ENCODE measurements at regions not wholly inside any gene's neighbourhood (a gene's known extent, or its start where the extent isn't known, plus 50 kb on each side); places are given as distances from the start of the nearest gene placed in this dataset.
"Not testable (repeated sequence)": the region's sequence is repeated elsewhere in the genome, so short reads cannot be mapped to it uniquely, and the experiment has no call there.

DNA sequence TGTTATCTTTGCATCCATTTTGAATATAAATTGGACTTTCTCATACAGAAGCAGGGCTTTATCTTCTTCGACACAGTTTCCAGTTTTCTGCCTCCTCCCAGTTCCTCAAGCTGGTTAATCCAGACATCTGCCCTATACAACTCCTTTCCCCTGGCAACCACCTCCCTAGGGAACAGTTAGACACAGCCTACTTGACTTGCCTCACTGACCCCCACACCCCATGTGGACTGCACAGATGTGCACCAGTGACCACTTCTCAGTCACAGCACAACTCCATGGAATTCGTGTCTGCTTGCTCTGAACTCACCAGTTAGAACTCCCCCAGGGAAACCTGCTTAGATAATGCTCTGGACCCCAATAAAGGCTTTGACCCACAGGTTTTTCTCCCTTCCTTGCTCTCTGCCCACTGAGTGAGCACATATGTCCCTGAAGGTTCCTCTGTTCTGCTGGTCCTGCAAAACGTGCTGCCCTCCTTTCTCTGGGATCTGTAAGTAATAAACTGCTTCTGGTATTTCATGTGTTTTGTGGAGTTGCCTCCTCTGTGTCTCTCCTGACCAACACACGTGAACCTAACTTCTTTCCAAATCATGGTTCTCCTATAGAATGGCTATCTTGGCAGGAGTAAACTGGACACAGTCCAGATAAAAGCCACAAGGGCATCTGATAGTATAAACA is 351.2 kb downstream of the CD83 start:
- no peak for DNase-seq (ENCODE audit: low read depth in 4 of 4, low spot score in 3 of 4)

DNA sequence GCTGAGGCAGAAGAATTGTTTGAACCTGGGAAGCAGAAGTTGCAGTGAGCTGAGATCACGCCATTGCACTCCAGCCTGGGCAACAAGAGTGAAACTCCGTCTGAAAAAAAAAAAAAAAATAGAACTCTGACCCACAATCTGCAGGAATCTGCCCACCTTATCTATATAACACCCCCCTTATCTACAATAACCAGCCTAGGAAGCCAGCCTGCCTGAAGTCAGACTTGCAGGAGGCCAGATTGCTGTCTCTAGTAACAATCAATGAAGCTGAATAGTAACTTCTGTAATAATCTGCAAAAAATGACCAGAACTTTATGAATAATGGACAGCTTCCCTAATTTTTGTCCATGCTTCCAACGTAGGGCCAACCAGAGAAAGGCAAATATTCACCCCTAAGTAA is 352.5 kb downstream of the CD83 start:
- no peak for DNase-seq (ENCODE audit: low read depth in 4 of 4, low spot score in 3 of 4)

DNA sequence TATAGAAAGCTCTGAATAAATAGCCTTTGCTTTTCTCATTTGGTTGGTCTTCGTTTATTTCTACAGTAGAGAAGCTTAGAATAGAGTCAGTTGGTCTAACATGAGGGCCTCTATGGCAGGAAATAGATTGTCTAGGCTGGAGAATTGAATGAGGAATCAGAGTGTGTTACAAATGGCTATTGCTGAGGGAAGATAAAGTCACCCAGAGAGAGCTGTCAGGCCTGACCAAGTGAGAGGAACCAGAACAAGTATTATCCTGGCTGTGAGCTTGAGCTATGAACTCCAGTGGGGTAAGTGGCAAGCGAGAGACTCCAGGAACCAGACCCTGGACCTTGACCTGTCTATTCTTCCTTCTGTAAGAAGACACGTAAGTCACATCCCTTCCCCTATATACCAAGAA is 353.1 kb downstream of the CD83 start:
- no peak for DNase-seq (ENCODE audit: low read depth in 4 of 4, low spot score in 3 of 4)

DNA sequence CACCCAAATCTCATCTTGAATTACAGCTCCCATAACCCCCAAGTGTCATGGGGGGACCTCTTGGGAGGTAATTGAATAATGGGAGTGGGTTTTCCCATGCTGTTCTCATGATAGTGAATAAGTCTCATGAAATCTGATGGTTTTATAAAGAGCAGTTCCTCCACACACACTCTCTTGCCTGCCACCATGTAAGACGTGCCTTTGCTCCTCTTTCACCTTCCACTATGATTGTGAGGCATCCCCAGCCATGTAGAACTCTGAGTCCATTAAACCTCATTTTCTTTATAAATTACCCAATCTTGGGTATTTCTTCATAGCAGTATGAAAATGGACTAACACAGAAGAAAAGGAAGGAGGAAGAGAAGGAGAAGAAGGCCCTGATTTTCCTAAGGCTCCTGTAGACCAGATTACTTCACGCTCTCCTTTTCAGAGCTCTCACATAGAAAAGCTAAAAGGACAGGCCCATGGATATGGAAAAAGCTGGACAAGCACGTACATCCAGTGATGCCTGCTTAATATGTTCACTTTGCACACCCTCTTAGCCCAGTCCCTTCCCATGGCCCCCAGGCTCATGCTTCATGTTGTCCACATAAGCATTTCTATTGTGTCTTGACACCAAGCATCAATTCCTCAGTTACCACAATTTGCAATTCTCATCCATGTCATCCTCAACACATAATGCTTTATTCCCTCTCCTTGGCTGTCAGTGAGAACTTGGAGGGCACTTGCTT is 354.8 kb downstream of the CD83 start:
- DNase-seq (ENCODE audit: low read depth in 4 of 4, low spot score in 3 of 4): no peak

DNA sequence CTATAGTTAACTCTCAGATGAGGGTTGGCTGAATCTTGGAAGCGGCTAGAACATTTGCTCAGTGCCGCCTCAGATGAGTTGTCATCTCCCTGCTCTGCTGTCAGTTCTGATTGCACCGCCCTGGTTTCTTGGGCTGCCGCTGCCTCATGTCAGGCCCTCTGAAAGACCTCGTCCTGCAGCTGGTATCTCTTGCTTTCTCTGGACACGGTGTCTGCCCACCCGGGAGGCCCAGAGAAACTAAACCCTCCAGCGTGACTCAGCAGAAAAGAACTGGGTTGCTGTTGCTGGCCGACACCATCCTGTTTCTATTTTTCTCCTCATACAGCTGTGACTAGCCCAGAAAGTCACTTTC is 355.4 kb downstream of the CD83 start:
- DNase-seq (ENCODE audit: low read depth in 4 of 4, low spot score in 3 of 4): no peak

DNA sequence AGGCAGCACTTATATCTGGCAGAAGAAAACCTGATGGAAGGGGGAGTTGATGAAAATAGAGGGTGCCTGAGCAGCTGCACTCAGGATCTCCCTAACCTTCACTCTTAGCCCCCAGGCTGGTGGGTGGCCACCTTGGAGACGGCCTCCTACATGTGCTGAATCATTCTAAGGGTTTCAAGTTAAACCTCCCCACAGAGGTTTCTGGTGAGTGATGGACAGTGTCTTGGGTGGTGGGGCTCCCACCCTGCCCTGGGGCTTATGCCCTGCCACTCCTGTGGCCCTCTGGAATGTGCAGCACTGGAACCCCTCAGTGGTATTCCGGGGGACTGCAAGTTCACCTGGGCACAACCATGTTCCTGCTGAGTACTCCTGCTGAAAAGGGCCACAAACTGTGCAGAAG is 357.2 kb downstream of the CD83 start:
- no peak for DNase-seq (ENCODE audit: low read depth in 4 of 4, low spot score in 3 of 4)

DNA sequence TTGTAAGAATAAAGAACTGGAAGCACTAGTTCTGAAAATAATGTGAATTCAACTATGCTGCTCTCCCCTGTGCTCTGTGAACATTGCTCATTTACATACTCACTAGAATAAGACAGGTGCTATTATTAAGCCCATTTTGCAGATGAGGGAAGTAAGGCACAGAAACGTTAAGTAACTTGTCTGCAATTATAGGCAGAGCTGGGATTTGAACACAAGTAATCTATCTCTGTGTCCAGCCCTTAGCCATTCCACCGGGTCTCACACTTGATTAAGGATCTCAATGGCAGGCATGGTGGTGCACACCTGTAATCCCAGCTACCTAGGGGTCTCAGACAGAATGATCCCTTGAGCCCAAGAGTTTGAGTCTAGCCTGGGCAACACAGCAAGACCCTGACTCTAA is 357.7 kb downstream of the CD83 start:
- no peak for DNase-seq (ENCODE audit: low read depth in 4 of 4, low spot score in 3 of 4)

DNA sequence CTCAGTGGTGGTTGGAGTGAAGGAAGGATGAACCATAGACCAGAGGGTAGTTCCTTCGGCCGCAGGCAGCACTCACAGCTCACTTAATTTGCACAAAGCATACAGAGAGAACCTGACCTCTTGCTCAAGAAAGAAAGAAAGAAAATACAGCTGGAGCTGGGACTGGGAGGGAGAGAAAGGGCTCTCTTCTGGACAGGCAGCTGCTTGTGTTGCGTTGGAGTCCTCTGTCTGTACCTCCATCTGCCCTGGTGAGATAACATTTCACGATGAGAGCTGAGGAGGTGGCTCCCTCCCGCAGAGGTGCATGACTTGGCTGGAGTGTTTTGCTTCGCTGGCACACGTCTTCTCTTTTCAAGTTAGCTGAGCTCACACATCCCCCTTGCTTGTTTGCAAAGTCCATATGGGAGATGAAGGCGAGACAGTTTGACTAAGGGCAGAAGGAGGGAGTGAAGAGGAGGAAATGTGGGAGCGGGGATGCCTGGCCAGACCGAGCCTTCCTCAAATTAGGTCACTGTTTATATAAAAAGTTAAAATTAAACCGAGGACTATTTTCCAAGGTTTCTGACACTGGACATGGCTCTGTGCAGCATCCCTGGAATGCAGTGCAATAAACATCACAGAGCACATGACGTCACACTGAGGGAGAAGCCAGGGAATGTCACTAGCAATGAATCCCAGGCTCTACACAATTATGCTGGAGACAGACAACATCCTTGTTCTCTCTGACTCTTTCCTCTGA is 359.4 kb downstream of the CD83 start:
- peak; percentile 74 to 83 (median 83) for DNase-seq (ENCODE audit: low read depth in 4 of 4, low spot score in 3 of 4)

DNA sequence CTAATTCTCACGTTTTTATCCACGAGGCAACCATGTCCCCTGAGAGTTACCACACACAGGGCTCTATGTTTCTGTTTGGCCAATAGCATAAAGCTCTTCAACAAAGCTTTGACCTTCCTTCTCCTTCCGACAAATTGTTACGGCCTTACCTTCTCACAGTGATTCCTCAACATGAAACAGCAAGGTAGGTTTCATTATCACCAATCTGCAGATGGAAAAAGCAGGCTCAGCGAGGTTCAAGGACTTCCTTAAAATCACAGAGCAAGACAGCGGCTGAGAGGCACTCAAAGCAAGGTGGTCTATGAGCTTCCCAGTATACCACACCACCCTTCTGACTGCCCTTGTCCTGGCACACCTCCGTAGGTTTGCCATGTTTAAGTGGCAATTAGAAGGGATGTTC is 360.0 kb downstream of the CD83 start:
- no peak for DNase-seq (ENCODE audit: low read depth in 4 of 4, low spot score in 3 of 4)

DNA sequence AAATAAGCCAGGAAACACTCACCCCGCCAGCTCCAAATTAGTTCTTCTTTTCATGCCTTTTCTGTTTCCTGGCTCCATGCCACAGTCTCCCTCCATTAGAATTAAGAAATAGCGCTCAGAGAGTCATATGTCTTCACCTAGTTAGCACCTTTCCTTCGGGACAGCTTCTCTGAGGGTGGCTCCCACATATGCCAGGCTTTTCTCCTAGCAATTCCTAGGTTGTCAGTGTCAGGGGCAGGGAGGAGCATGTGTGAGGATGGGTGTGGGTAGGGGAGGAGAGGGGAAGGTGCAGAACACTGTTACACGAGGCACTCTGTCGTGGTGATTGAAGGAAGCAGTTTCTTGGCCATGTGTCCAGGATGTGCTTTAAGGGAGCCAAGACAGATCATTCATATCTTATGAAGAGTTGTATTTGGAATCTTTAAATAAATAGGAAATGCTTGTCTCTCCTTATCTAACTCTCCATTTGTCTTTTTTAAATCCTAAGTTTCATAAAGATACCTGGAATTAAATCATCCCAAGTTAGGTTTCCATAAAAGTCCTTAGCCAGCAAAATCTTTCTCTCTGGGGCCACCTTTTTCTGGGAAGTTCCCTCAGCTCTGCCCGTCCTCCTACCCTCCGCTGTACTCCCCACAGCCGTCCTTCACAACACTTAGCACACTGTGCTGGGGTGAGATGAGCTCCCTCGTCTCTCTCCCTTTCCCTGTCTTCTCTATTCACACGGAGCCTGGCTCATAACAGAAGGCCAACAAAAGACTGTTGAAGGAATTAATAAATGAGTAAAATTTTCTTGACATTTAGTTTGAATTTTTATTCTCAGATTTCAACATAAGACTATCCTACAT is 361.0 kb downstream of the CD83 start:
- DNase-seq (ENCODE audit: low read depth in 4 of 4, low spot score in 3 of 4): no peak

DNA sequence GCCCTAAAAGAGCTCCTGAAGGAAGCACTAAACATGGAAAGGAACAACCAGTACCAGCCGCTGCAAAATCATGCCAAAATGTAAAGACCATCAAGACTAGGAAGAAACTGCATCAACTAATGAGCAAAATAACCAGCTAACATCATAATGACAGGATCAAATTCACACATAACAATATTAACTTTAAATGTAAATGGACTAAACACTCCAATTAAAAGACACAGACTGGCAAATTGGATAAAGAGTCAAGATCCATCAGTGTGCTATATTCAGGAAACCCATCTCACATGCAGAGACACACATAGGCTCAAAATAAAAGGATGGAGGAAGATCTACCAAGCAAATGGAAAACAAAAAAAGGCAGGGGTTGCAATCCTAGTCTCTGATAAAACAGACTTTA is 364.4 kb downstream of the CD83 start:
- DNase-seq (ENCODE audit: low read depth in 4 of 4, low spot score in 3 of 4): not testable (repeated sequence)

DNA sequence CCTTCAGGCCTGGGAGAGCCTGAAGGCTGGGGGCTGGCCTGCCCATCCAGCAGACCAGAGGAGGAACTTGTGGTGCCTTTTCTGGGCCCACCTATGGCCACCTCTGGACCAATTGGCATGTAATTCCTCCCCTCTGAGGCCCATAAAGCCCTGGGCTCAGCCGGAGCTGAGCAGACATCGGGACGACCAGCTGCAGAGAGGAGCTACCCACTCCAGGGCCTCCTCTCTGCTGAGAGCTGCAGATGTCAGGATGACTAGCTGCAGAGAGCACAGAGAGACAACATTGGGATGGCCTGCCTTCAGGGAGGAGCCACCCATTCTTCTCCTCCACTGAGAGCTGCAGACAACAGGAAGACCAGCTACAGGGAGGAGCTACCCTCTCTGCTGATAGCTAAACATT is 370.1 kb downstream of the CD83 start:
- DNase-seq (ENCODE audit: low read depth in 4 of 4, low spot score in 3 of 4): no peak

DNA sequence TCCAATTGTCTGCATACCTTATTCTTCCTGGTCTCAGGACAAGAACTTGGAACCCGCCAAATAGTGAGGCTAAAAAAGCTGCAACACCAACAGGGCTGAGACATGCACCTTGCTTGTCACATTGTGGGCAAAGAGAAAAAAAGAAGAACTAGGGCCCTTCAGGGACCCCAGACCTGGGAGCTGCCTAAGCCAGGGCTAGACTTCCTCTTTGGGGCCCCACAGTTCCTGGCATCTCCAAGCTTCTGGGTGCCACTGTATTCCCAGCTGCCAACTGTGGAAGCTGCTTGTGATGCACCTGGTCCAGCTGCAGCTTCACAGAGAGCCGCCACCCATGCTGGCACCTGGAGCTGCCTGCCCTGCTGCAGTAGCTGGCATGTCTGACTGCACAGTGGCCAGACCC is 370.6 kb downstream of the CD83 start:
- DNase-seq (ENCODE audit: low read depth in 4 of 4, low spot score in 3 of 4): no peak

DNA sequence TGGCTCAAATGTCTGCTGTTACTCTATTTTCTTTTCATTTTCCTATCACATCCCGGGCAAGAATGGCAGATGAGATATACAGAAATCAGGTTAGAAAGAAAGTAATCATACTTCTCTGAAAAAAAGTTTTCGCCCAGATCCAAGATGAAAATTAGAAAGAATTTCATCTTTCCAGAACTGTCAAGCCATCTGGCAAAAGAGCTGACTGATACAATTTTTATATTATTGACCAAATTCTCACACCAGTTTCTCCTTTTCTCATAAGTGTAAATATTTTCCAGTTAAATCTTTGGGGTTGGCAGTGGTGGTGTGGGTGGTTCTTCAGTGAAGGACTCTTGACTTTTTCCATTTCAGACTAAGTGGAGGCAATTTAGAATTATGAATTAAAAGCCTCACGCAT is 371.9 kb downstream of the CD83 start:
- no peak for DNase-seq (ENCODE audit: low read depth in 4 of 4, low spot score in 3 of 4)

DNA sequence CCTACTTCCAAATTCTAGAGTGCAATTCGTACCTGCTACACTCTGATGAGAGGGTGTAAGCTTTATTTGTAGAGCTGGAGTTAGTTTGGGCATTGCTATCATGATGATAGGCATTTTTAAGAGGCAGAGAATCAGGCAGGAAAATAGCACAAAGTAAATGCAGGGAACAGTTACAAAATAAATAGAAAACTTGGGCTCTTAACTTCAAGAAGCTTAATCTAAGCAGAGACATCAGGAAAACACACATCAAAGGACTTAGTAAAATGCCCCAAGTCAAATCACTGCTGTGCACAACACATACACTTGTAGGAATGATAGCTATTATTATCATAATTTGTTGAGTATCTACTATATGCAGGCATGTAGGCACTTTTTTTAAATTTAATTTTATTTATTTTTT is 381.2 kb downstream of the CD83 start:
- no peak for DNase-seq (ENCODE audit: low read depth in 4 of 4, low spot score in 3 of 4)

DNA sequence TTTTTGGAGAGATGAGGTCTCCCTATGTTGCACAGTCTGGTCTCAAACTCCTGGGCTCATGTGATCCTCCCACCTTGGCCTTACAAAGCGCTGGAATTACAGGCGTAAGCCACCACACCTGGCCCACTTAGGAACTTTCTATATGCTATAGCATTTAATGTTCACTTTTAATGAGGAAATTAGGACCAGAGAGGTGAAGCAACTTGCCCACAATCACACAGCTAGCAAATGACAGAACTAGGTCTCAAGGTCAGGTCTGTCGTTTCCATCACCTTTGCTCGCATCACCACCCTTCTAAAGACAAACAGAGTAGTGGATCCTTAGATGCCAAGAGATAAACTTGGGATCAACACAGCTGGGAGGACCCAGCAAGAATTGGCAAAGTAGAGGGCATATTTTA is 381.7 kb downstream of the CD83 start:
- DNase-seq (ENCODE audit: low read depth in 4 of 4, low spot score in 3 of 4): no peak

DNA sequence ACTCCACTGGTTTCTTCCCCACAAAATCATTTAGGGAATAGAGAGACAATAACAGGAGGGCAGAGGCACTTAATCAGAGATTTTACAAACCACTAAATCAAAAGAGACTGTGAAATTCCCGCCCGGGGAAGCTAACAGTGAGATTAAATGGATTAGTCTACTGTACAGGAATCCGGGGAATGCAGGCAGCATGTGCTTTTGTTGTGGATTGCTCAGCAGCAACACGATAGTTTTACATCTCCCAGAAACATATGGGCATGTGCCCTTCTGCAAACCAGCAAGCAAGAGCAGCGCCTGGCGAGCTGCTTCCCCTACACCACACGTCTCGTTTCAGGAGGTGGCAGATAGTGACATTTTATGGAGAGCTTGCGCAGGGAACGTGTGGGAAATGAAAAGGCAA is 382.3 kb downstream of the CD83 start:
- peak in 2 of 4 donors; percentile 47 to 60 for DNase-seq (ENCODE audit: low read depth in 4 of 4, low spot score in 3 of 4)

DNA sequence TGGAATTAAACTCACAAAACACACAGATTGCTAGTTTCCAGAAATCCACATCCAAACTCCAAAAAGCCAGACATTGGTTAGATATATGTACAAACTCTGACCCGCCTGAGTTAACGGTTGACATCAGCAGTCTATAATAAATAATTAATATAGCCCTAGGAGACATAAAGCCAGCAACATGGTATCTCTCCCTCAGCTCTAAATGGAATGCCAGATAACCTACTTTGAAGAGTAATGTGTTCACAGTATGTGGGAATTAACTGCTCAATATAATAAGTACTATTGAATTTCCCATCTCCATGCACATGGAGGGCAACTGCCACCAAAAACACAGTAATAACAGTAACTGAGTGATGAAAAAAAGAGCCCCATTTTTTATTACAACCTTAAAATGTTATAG is 383.2 kb downstream of the CD83 start:
- no peak for DNase-seq (ENCODE audit: low read depth in 4 of 4, low spot score in 3 of 4)

DNA sequence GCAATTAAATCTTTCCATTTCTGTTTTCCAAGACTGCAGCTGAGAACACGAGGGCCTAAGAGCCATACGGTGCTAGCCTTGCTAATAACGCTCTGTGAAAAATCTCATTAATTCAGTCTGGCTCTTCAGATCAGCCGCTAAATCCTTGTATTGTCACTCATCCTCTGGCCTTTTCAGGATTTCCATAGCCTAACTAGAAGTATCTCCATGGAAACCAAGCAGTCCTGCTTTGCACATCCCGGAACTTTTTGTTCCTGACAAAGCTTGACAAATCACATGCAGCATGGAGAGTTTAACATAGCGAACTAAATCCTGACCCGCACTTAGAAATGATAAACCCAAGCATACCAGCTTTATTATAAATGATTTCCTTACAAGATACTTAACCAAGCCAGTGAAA is 383.7 kb downstream of the CD83 start:
- DNase-seq (ENCODE audit: low read depth in 4 of 4, low spot score in 3 of 4): no peak

DNA sequence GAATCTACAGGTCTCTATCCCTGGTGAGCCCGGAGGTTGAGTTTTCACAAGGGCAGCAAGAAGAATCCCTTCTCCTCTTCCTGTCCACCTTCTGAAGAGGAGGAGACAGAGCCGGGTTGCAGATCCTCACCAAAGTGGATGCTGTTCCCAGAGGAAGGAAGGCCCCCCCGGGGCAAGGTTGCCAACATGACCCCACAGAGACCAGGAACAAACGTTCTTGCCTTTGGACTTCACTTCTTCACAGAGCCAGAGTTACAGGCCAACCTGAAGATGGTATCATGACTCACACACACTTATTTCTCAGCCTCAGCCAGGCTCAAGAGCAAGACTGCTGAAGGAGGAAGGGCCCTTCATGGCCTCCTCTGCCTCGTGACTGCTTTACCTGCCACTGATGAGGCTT is 384.3 kb downstream of the CD83 start:
- no peak for DNase-seq (ENCODE audit: low read depth in 4 of 4, low spot score in 3 of 4)

DNA sequence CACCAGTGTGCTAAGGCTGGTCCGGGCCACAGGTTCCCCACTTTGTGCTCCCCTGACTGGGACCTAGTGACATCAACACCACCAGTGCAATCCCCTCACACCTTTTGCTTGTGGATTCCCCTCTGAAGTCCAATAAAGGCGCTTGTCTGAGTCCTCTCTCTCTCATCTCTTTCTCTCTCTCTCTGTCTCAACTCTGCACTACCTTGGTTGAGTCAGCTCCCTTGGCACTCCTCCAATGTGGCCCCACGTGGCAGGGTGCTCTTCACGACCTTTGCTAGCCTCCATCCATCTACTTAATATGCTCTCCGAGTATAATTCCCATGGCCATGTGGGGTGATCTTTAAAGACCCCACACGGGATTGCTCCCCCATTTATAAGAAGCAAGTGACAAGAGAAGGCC is 385.0 kb downstream of the CD83 start:
- no peak for DNase-seq (ENCODE audit: low read depth in 4 of 4, low spot score in 3 of 4)

All from left renal pelvis (tissue), 4 donors.